H9 (cell line): ENCODE measurements at regions not wholly inside any gene's neighbourhood (a gene's known extent, or its start where the extent isn't known, plus 50 kb on each side); places are given as distances from the start of the nearest gene placed in this dataset.

Source experiments
- DNase-seq: peaks from one replicate; pipeline ENCODE4 v3.0.0-alpha.2; 2017
- H2AFZ ChIP-seq: one replicate; pipeline ENCODE4 v1.6.1; 2013; ENCODE audit warnings: mild to moderate bottlenecking, low read length, control low read depth, moderate library complexity
- H2AK5ac ChIP-seq: 2 replicates; pipeline ENCODE4 v1.6.1; 2013; ENCODE audit warnings: low read length, control low read depth, mixed read lengths; ENCODE audit not compliant: insufficient read length
- H2BK120ac ChIP-seq: one replicate; pipeline ENCODE4 v1.6.1; 2013; ENCODE audit warnings: low read depth, mild to moderate bottlenecking, low read length, control low read depth, inconsistent platforms; ENCODE audit not compliant: poor library complexity, severe bottlenecking
- H2BK12ac ChIP-seq: 2 replicates; pipeline ENCODE4 v1.6.1; 2013; ENCODE audit warnings: low read length, control low read depth, mixed read lengths, low read depth; ENCODE audit not compliant: insufficient read length
- H2BK15ac ChIP-seq: 2 replicates; pipeline ENCODE4 v1.6.1; 2013; ENCODE audit warnings: low read depth, low read length, control low read depth
- H2BK20ac ChIP-seq: one replicate; pipeline ENCODE4 v1.6.1; 2013; ENCODE audit warnings: low read depth, mild to moderate bottlenecking, low read length, control low read depth, inconsistent platforms; ENCODE audit not compliant: poor library complexity, severe bottlenecking
- H2BK5ac ChIP-seq: 2 replicates; pipeline ENCODE4 v1.6.1; 2013; ENCODE audit warnings: low read length, control low read depth, mixed read lengths; ENCODE audit not compliant: insufficient read length
- H3K14ac ChIP-seq: 2 replicates; pipeline ENCODE4 v1.6.1; 2013; ENCODE audit warnings: low read length, control low read depth; ENCODE audit not compliant: insufficient read depth
- H3K18ac ChIP-seq: 2 replicates; pipeline ENCODE4 v1.6.1; 2013; ENCODE audit warnings: low read depth, mild to moderate bottlenecking, mixed read lengths, low read length, control low read depth; ENCODE audit not compliant: insufficient read length
- H3K23ac ChIP-seq: 2 replicates; pipeline ENCODE4 v1.6.1; 2013; ENCODE audit warnings: low read length, control low read depth, mixed read lengths, low read depth; ENCODE audit not compliant: insufficient read length
- H3K23me2 ChIP-seq: 2 replicates; pipeline ENCODE4 v1.6.1; 2013; ENCODE audit warnings: low read depth, mild to moderate bottlenecking, mixed read lengths, low read length, control low read depth; ENCODE audit not compliant: insufficient read length, poor library complexity, severe bottlenecking
- H3K27ac ChIP-seq: 2 replicates; pipeline ENCODE4 v1.5.1; 2013; ENCODE audit warnings: low read length, control low read depth, mixed read lengths, low read depth; ENCODE audit not compliant: insufficient read length
- H3K27me3 ChIP-seq: 2 replicates; pipeline ENCODE4 v1.6.1; 2013; ENCODE audit warnings: low read length, control low read depth, inconsistent platforms; ENCODE audit not compliant: insufficient read depth
- H3K4ac ChIP-seq: 2 replicates; pipeline ENCODE4 v1.6.1; 2013; ENCODE audit warnings: low read depth, mild to moderate bottlenecking, control low read depth, inconsistent platforms, low read length, moderate library complexity
- H3K4me1 ChIP-seq: 2 replicates; pipeline ENCODE4 v1.6.1; 2013; ENCODE audit warnings: low read length, control low read depth, inconsistent platforms; ENCODE audit not compliant: insufficient read depth
- H3K4me2 ChIP-seq: 2 replicates; pipeline ENCODE4 v1.6.1; 2013; ENCODE audit warnings: low read length, control low read depth, mixed read lengths; ENCODE audit not compliant: insufficient read length, insufficient read depth
- H3K56ac ChIP-seq: 2 replicates; pipeline ENCODE4 v1.6.1; 2013; ENCODE audit warnings: low read depth, mild to moderate bottlenecking, mixed read lengths, low read length, control low read depth; ENCODE audit not compliant: insufficient read length
- H3K79me1 ChIP-seq: 2 replicates; pipeline ENCODE4 v1.6.1; 2013; ENCODE audit warnings: low read depth, mild to moderate bottlenecking, moderate library complexity, low read length, control low read depth, inconsistent platforms; ENCODE audit not compliant: insufficient read depth, poor library complexity, severe bottlenecking
- H3K79me2 ChIP-seq: 2 replicates; pipeline ENCODE4 v1.6.1; 2013; ENCODE audit warnings: low read length, control low read depth, inconsistent platforms; ENCODE audit not compliant: insufficient read depth
- H3K9ac ChIP-seq: 2 replicates; pipeline ENCODE4 v1.6.1; 2013; ENCODE audit warnings: low read length, control low read depth, mixed read lengths; ENCODE audit not compliant: insufficient read length; ENCODE audit errors: extremely low read depth
- H3K9me3 ChIP-seq: one replicate; pipeline ENCODE4 v1.6.1; 2013; ENCODE audit warnings: low read depth, low read length, inconsistent platforms; ENCODE audit not compliant: control insufficient read depth
- H3T11ph ChIP-seq: one replicate; pipeline ENCODE4 v1.6.1; 2013; ENCODE audit warnings: mild to moderate bottlenecking, low read length, control low read depth, inconsistent platforms
- H4K20me1 ChIP-seq: one replicate; pipeline ENCODE4 v1.6.1; 2013; ENCODE audit not compliant: control insufficient read depth, insufficient read length, insufficient read depth
- H4K5ac ChIP-seq: 2 replicates; pipeline ENCODE4 v1.6.1; 2013; ENCODE audit warnings: low read depth, mild to moderate bottlenecking, mixed read lengths, low read length, control low read depth; ENCODE audit not compliant: insufficient read length
- H4K8ac ChIP-seq: replicated peaks from 2 replicates; pipeline ENCODE4 v1.6.1; 2013; ENCODE audit warnings: low read length, control low read depth, mixed read lengths, low read depth; ENCODE audit not compliant: insufficient read length
- H4K91ac ChIP-seq: 2 replicates; pipeline ENCODE4 v1.6.1; 2013; ENCODE audit warnings: low read depth, mild to moderate bottlenecking, moderate library complexity, mixed read lengths, low read length, control low read depth; ENCODE audit not compliant: insufficient read length
- H3K27ac Mint-ChIP-seq, 3 experiments: 2 replicates in 2 of 3; 3 replicates in 1 of 3; pipeline ENCODE4 v1.8.0; 2020 to 2021; ENCODE audit warnings: mixed read lengths in 3 of 3, mild to moderate bottlenecking in 1 of 3, moderate library complexity in 1 of 3
- H3K27me3 Mint-ChIP-seq: 2 replicates; pipeline ENCODE4 v1.8.0; 2021; ENCODE audit warnings: low read depth, mild to moderate bottlenecking, moderate library complexity, mixed read lengths
- H3K36me3 Mint-ChIP-seq, 3 experiments: 2 replicates in 2 of 3; 3 replicates in 1 of 3; pipeline ENCODE4 v1.8.0; 2020 to 2021; ENCODE audit warnings: low read depth in 3 of 3, mixed read lengths in 3 of 3; ENCODE audit not compliant: insufficient read depth in 1 of 3
- H3K4me1 Mint-ChIP-seq, 2 experiments: 2 replicates each; pipeline ENCODE4 v1.8.0; 2020; ENCODE audit warnings: mixed read lengths in 2 of 2
- H3K4me3 Mint-ChIP-seq, 2 experiments: 2 replicates in 1 of 2; 3 replicates in 1 of 2; pipeline ENCODE4 v1.8.0; 2020 to 2021; ENCODE audit warnings: mild to moderate bottlenecking in 2 of 2, mixed read lengths in 2 of 2, moderate library complexity in 1 of 2
- H3K9me3 Mint-ChIP-seq, 2 experiments: 2 replicates in 1 of 2; 3 replicates in 1 of 2; pipeline ENCODE4 v1.8.0; 2020; ENCODE audit warnings: mild to moderate bottlenecking in 2 of 2, mixed read lengths in 2 of 2, moderate library complexity in 1 of 2
- WGBS: extraction: QIAGEN DNeasy Blood & Tissue Kit; methylation state at CpG from one replicate; pipeline ENCODE4 v1.1.7; 2013; ENCODE audit warnings: missing lambda C conversion rate, low lambda C conversion rate, mixed read lengths; ENCODE audit not compliant: insufficient read length; ENCODE audit errors: extremely low coverage; 5-methylcytosine and 5-hydroxymethylcytosine counted together
- TF ChIP-seq, protein P1 (sequence below): fragments of 200-600 bp; sonication (generic); conservative IDR thresholded peaks from 3 replicates; pipeline ENCODE4 v1.8.0; 2021; ENCODE audit warnings: antibody characterized with exemption, mild to moderate bottlenecking

- no peak overlapping the region for H2BK120ac ChIP-seq
- no peaks in the 10 kb centered on the region for H3K23me2 ChIP-seq
- Mint-ChIP-seq H3K27ac (no peak overlapping the region; a peak in 1 of 7 replicates), H3K27me3 (peaks cover 13% of the 10 kb centered on the region), H3K36me3 (no peaks in the 10 kb centered on the region), H3K9me3 (peaks cover 0 to 3% of the 10 kb centered on the region in 2 experiments; a peak in 3 of 5 replicates), H3K4me3 (no peak overlapping the region), H3K4me1 (no peaks in the 10 kb centered on the region)
- no peaks in the 10 kb centered on the region for H3K79me1 ChIP-seq
- H2BK12ac ChIP-seq: no peak overlapping the region
- H3K4me2 ChIP-seq: no peak overlapping the region
- H3K23ac ChIP-seq: no peak overlapping the region
- H2AK5ac ChIP-seq: no peak overlapping the region
- no peak overlapping the region for H4K91ac ChIP-seq
- H3K9me3 ChIP-seq: no peaks in the 10 kb centered on the region
- no CpG with 5 or more reads among the region's 1 CpG for WGBS
- H3T11ph ChIP-seq: no peak overlapping the region
- TF ChIP-seq, protein P1, sequence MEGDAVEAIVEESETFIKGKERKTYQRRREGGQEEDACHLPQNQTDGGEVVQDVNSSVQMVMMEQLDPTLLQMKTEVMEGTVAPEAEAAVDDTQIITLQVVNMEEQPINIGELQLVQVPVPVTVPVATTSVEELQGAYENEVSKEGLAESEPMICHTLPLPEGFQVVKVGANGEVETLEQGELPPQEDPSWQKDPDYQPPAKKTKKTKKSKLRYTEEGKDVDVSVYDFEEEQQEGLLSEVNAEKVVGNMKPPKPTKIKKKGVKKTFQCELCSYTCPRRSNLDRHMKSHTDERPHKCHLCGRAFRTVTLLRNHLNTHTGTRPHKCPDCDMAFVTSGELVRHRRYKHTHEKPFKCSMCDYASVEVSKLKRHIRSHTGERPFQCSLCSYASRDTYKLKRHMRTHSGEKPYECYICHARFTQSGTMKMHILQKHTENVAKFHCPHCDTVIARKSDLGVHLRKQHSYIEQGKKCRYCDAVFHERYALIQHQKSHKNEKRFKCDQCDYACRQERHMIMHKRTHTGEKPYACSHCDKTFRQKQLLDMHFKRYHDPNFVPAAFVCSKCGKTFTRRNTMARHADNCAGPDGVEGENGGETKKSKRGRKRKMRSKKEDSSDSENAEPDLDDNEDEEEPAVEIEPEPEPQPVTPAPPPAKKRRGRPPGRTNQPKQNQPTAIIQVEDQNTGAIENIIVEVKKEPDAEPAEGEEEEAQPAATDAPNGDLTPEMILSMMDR: no peak
- H3K9ac ChIP-seq: no peak overlapping the region
- no peaks in the 10 kb centered on the region for H4K20me1 ChIP-seq
- H3K4me1 ChIP-seq: no peaks in the 10 kb centered on the region
- no peaks in the 10 kb centered on the region for H3K27me3 ChIP-seq
- no peak overlapping the region for H3K4ac ChIP-seq
- H4K8ac ChIP-seq: no peak overlapping the region
- no peak overlapping the region for H3K27ac ChIP-seq
- no peak overlapping the region for H3K18ac ChIP-seq
- H2BK20ac ChIP-seq: no peak overlapping the region
- DNase-seq: no peak
- no peak overlapping the region for H2BK5ac ChIP-seq
- no peak overlapping the region for H4K5ac ChIP-seq
- no peak overlapping the region for H3K56ac ChIP-seq
- H2AFZ ChIP-seq: no peak overlapping the region
- H3K79me2 ChIP-seq: no peaks in the 10 kb centered on the region
- H2BK15ac ChIP-seq: no peak overlapping the region
- no peak overlapping the region for H3K14ac ChIP-seq
Measured at GRCh38 chr16:55076053-55076452, 145.4 kb downstream of the IRX5 start.
